ENCODE measurements at regions not wholly inside any gene's neighbourhood (a gene's known extent, or its start where the extent isn't known, plus 50 kb on each side); places are given as distances from the start of the nearest gene placed in this dataset.

- Mint-ChIP-seq H3K27ac (no peak overlapping the region), H3K4me1 (no peaks in the 10 kb centered on the region), H3K9me3 (no peaks in the 10 kb centered on the region), H3K36me3 (ENCODE audit: low read depth) (no peaks in the 10 kb centered on the region), H3K4me3 (no peak overlapping the region), H3K27me3 (ENCODE audit: low read depth, poor library complexity) (no peaks in the 10 kb centered on the region)
- TF ChIP-seq CTCF (IDR thresholded peaks at IDR 0.05), result no peak
- DNase-seq, result no peak
These were observed 921.9 kb upstream of the PRMT6 start for GRCh38 chr1:106134561-106134960.

- no peaks in the 10 kb centered on the region for H3K27me3 Mint-ChIP-seq (ENCODE audit: low read depth, poor library complexity)
- no peak overlapping the region for H3K4me3 Mint-ChIP-seq
- H3K27ac Mint-ChIP-seq, result no peak overlapping the region
- H3K36me3 Mint-ChIP-seq (ENCODE audit: low read depth), result no peaks in the 10 kb centered on the region
- no peak for DNase-seq
- no peaks in the 10 kb centered on the region for H3K4me1 Mint-ChIP-seq
- no peak for TF ChIP-seq CTCF (IDR thresholded peaks at IDR 0.05)
- H3K9me3 Mint-ChIP-seq, result no peaks in the 10 kb centered on the region
These were observed 883.4 kb upstream of the PRMT6 start for GRCh38 chr1:106173101-106173500.

GRCh38 chr1:106178791-106179190, 877.7 kb upstream of the PRMT6 start:
- H3K27me3 Mint-ChIP-seq (ENCODE audit: low read depth, poor library complexity), result no peaks in the 10 kb centered on the region
- H3K4me1 Mint-ChIP-seq, result no peaks in the 10 kb centered on the region
- no peak overlapping the region for H3K4me3 Mint-ChIP-seq
- no peaks in the 10 kb centered on the region for H3K9me3 Mint-ChIP-seq
- TF ChIP-seq CTCF (IDR thresholded peaks at IDR 0.05), result no peak
- no peaks in the 10 kb centered on the region for H3K36me3 Mint-ChIP-seq (ENCODE audit: low read depth)
- no peak for DNase-seq
- H3K27ac Mint-ChIP-seq, result no peak overlapping the region

- Mint-ChIP-seq H3K9me3 (no peaks in the 10 kb centered on the region), H3K27ac (no peak overlapping the region), H3K4me1 (no peaks in the 10 kb centered on the region), H3K27me3 (ENCODE audit: low read depth, poor library complexity) (no peaks in the 10 kb centered on the region), H3K4me3 (no peak overlapping the region), H3K36me3 (ENCODE audit: low read depth) (no peaks in the 10 kb centered on the region)
- DNase-seq, result no peak
- TF ChIP-seq CTCF (IDR thresholded peaks at IDR 0.05), result no peak
These were observed 874.6 kb upstream of the PRMT6 start for GRCh38 chr1:106181866-106182265.

- Mint-ChIP-seq H3K4me1 (no peaks in the 10 kb centered on the region), H3K27me3 (ENCODE audit: low read depth, poor library complexity) (no peaks in the 10 kb centered on the region), H3K4me3 (no peak overlapping the region), H3K9me3 (no peaks in the 10 kb centered on the region), H3K36me3 (ENCODE audit: low read depth) (no peaks in the 10 kb centered on the region), H3K27ac (no peak overlapping the region)
- TF ChIP-seq CTCF (IDR thresholded peaks at IDR 0.05), result no peak
- DNase-seq, result no peak
These were observed 871.4 kb upstream of the PRMT6 start for GRCh38 chr1:106185089-106185488.

GRCh38 chr1:106189780-106190179, 866.7 kb upstream of the PRMT6 start:
- no peak for DNase-seq
- TF ChIP-seq CTCF (IDR thresholded peaks at IDR 0.05), result no peak
- Mint-ChIP-seq H3K9me3 (peaks cover 23% of the 10 kb centered on the region), H3K4me3 (no peak overlapping the region), H3K36me3 (ENCODE audit: low read depth) (no peaks in the 10 kb centered on the region), H3K27me3 (ENCODE audit: low read depth, poor library complexity) (peaks cover 1% of the 10 kb centered on the region), H3K4me1 (no peaks in the 10 kb centered on the region), H3K27ac (no peak overlapping the region)

Measured in nephron progenitor cell (in vitro differentiated cells).